H9 (cell line): ENCODE measurements at regions not wholly inside any gene's neighbourhood (a gene's known extent, or its start where the extent isn't known, plus 50 kb on each side); places are given as distances from the start of the nearest gene placed in this dataset.

Source experiments
- DNase-seq: peaks from one replicate; pipeline ENCODE4 v3.0.0-alpha.2; 2017
- H2AFZ ChIP-seq: one replicate; pipeline ENCODE4 v1.6.1; 2013; ENCODE audit warnings: mild to moderate bottlenecking, low read length, control low read depth, moderate library complexity
- H2AK5ac ChIP-seq: 2 replicates; pipeline ENCODE4 v1.6.1; 2013; ENCODE audit warnings: low read length, control low read depth, mixed read lengths; ENCODE audit not compliant: insufficient read length
- H2BK120ac ChIP-seq: one replicate; pipeline ENCODE4 v1.6.1; 2013; ENCODE audit warnings: low read depth, mild to moderate bottlenecking, low read length, control low read depth, inconsistent platforms; ENCODE audit not compliant: poor library complexity, severe bottlenecking
- H2BK12ac ChIP-seq: 2 replicates; pipeline ENCODE4 v1.6.1; 2013; ENCODE audit warnings: low read length, control low read depth, mixed read lengths, low read depth; ENCODE audit not compliant: insufficient read length
- H2BK15ac ChIP-seq: 2 replicates; pipeline ENCODE4 v1.6.1; 2013; ENCODE audit warnings: low read depth, low read length, control low read depth
- H2BK20ac ChIP-seq: one replicate; pipeline ENCODE4 v1.6.1; 2013; ENCODE audit warnings: low read depth, mild to moderate bottlenecking, low read length, control low read depth, inconsistent platforms; ENCODE audit not compliant: poor library complexity, severe bottlenecking
- H2BK5ac ChIP-seq: 2 replicates; pipeline ENCODE4 v1.6.1; 2013; ENCODE audit warnings: low read length, control low read depth, mixed read lengths; ENCODE audit not compliant: insufficient read length
- H3K14ac ChIP-seq: 2 replicates; pipeline ENCODE4 v1.6.1; 2013; ENCODE audit warnings: low read length, control low read depth; ENCODE audit not compliant: insufficient read depth
- H3K18ac ChIP-seq: 2 replicates; pipeline ENCODE4 v1.6.1; 2013; ENCODE audit warnings: low read depth, mild to moderate bottlenecking, mixed read lengths, low read length, control low read depth; ENCODE audit not compliant: insufficient read length
- H3K23ac ChIP-seq: 2 replicates; pipeline ENCODE4 v1.6.1; 2013; ENCODE audit warnings: low read length, control low read depth, mixed read lengths, low read depth; ENCODE audit not compliant: insufficient read length
- H3K23me2 ChIP-seq: 2 replicates; pipeline ENCODE4 v1.6.1; 2013; ENCODE audit warnings: low read depth, mild to moderate bottlenecking, mixed read lengths, low read length, control low read depth; ENCODE audit not compliant: insufficient read length, poor library complexity, severe bottlenecking
- H3K27ac ChIP-seq: 2 replicates; pipeline ENCODE4 v1.5.1; 2013; ENCODE audit warnings: low read length, control low read depth, mixed read lengths, low read depth; ENCODE audit not compliant: insufficient read length
- H3K27me3 ChIP-seq: 2 replicates; pipeline ENCODE4 v1.6.1; 2013; ENCODE audit warnings: low read length, control low read depth, inconsistent platforms; ENCODE audit not compliant: insufficient read depth
- H3K4ac ChIP-seq: 2 replicates; pipeline ENCODE4 v1.6.1; 2013; ENCODE audit warnings: low read depth, mild to moderate bottlenecking, control low read depth, inconsistent platforms, low read length, moderate library complexity
- H3K4me1 ChIP-seq: 2 replicates; pipeline ENCODE4 v1.6.1; 2013; ENCODE audit warnings: low read length, control low read depth, inconsistent platforms; ENCODE audit not compliant: insufficient read depth
- H3K4me2 ChIP-seq: 2 replicates; pipeline ENCODE4 v1.6.1; 2013; ENCODE audit warnings: low read length, control low read depth, mixed read lengths; ENCODE audit not compliant: insufficient read length, insufficient read depth
- H3K56ac ChIP-seq: 2 replicates; pipeline ENCODE4 v1.6.1; 2013; ENCODE audit warnings: low read depth, mild to moderate bottlenecking, mixed read lengths, low read length, control low read depth; ENCODE audit not compliant: insufficient read length
- H3K79me1 ChIP-seq: 2 replicates; pipeline ENCODE4 v1.6.1; 2013; ENCODE audit warnings: low read depth, mild to moderate bottlenecking, moderate library complexity, low read length, control low read depth, inconsistent platforms; ENCODE audit not compliant: insufficient read depth, poor library complexity, severe bottlenecking
- H3K79me2 ChIP-seq: 2 replicates; pipeline ENCODE4 v1.6.1; 2013; ENCODE audit warnings: low read length, control low read depth, inconsistent platforms; ENCODE audit not compliant: insufficient read depth
- H3K9ac ChIP-seq: 2 replicates; pipeline ENCODE4 v1.6.1; 2013; ENCODE audit warnings: low read length, control low read depth, mixed read lengths; ENCODE audit not compliant: insufficient read length; ENCODE audit errors: extremely low read depth
- H3K9me3 ChIP-seq: one replicate; pipeline ENCODE4 v1.6.1; 2013; ENCODE audit warnings: low read depth, low read length, inconsistent platforms; ENCODE audit not compliant: control insufficient read depth
- H3T11ph ChIP-seq: one replicate; pipeline ENCODE4 v1.6.1; 2013; ENCODE audit warnings: mild to moderate bottlenecking, low read length, control low read depth, inconsistent platforms
- H4K20me1 ChIP-seq: one replicate; pipeline ENCODE4 v1.6.1; 2013; ENCODE audit not compliant: control insufficient read depth, insufficient read length, insufficient read depth
- H4K5ac ChIP-seq: 2 replicates; pipeline ENCODE4 v1.6.1; 2013; ENCODE audit warnings: low read depth, mild to moderate bottlenecking, mixed read lengths, low read length, control low read depth; ENCODE audit not compliant: insufficient read length
- H4K8ac ChIP-seq: replicated peaks from 2 replicates; pipeline ENCODE4 v1.6.1; 2013; ENCODE audit warnings: low read length, control low read depth, mixed read lengths, low read depth; ENCODE audit not compliant: insufficient read length
- H4K91ac ChIP-seq: 2 replicates; pipeline ENCODE4 v1.6.1; 2013; ENCODE audit warnings: low read depth, mild to moderate bottlenecking, moderate library complexity, mixed read lengths, low read length, control low read depth; ENCODE audit not compliant: insufficient read length
- H3K27ac Mint-ChIP-seq, 3 experiments: 2 replicates in 2 of 3; 3 replicates in 1 of 3; pipeline ENCODE4 v1.8.0; 2020 to 2021; ENCODE audit warnings: mixed read lengths in 3 of 3, mild to moderate bottlenecking in 1 of 3, moderate library complexity in 1 of 3
- H3K27me3 Mint-ChIP-seq: 2 replicates; pipeline ENCODE4 v1.8.0; 2021; ENCODE audit warnings: low read depth, mild to moderate bottlenecking, moderate library complexity, mixed read lengths
- H3K36me3 Mint-ChIP-seq, 3 experiments: 2 replicates in 2 of 3; 3 replicates in 1 of 3; pipeline ENCODE4 v1.8.0; 2020 to 2021; ENCODE audit warnings: low read depth in 3 of 3, mixed read lengths in 3 of 3; ENCODE audit not compliant: insufficient read depth in 1 of 3
- H3K4me1 Mint-ChIP-seq, 2 experiments: 2 replicates each; pipeline ENCODE4 v1.8.0; 2020; ENCODE audit warnings: mixed read lengths in 2 of 2
- H3K4me3 Mint-ChIP-seq, 2 experiments: 2 replicates in 1 of 2; 3 replicates in 1 of 2; pipeline ENCODE4 v1.8.0; 2020 to 2021; ENCODE audit warnings: mild to moderate bottlenecking in 2 of 2, mixed read lengths in 2 of 2, moderate library complexity in 1 of 2
- H3K9me3 Mint-ChIP-seq, 2 experiments: 2 replicates in 1 of 2; 3 replicates in 1 of 2; pipeline ENCODE4 v1.8.0; 2020; ENCODE audit warnings: mild to moderate bottlenecking in 2 of 2, mixed read lengths in 2 of 2, moderate library complexity in 1 of 2
- CTCF ChIP-seq: fragments of 200-600 bp; sonication (generic); conservative IDR thresholded peaks from 3 replicates; pipeline ENCODE4 v1.8.0; 2021; ENCODE audit warnings: antibody characterized with exemption, mild to moderate bottlenecking
- WGBS: extraction: QIAGEN DNeasy Blood & Tissue Kit; methylation state at CpG from one replicate; pipeline ENCODE4 v1.1.7; 2013; ENCODE audit warnings: missing lambda C conversion rate, low lambda C conversion rate, mixed read lengths; ENCODE audit not compliant: insufficient read length; ENCODE audit errors: extremely low coverage; 5-methylcytosine and 5-hydroxymethylcytosine counted together

- peaks cover 0 to 1% of the 10 kb centered on the region in 2 experiments; a peak in 2 of 5 replicates for H3K9me3 Mint-ChIP-seq
- DNase-seq, result no peak
Measured at GRCh38 chr2:53200072-53200471, 567.5 kb upstream of the CHAC2 start.

More at GRCh38 chr2:53200072-53200471, 567.5 kb upstream of the CHAC2 start:
- Mint-ChIP-seq H3K27ac (no peak overlapping the region), H3K4me3 (no peak overlapping the region), H3K36me3 (no peaks in the 10 kb centered on the region), H3K4me1 (no peaks in the 10 kb centered on the region), H3K27me3 (no peaks in the 10 kb centered on the region)
- Histone ChIP-seq H3K4me1 (no peaks in the 10 kb centered on the region), H3K79me2 (no peaks in the 10 kb centered on the region), H3K23me2 (no peaks in the 10 kb centered on the region), H3K27me3 (no peaks in the 10 kb centered on the region), H2BK120ac (no peak overlapping the region), H4K5ac (no peak overlapping the region), H3K18ac (no peak overlapping the region), H3K56ac (no peak overlapping the region), H3K23ac (no peak overlapping the region), H3K4me2 (no peak overlapping the region), H2BK12ac (no peak overlapping the region), H4K8ac (no peak overlapping the region), H2AK5ac (no peak overlapping the region), H3K79me1 (no peaks in the 10 kb centered on the region), H4K91ac (no peak overlapping the region), H3K14ac (no peak overlapping the region), H3T11ph (no peak overlapping the region), H2BK20ac (no peak overlapping the region), H2AFZ (no peak overlapping the region), H3K9me3 (no peaks in the 10 kb centered on the region), H3K4ac (no peak overlapping the region), H4K20me1 (no peaks in the 10 kb centered on the region), H2BK15ac (no peak overlapping the region), H3K27ac (no peak overlapping the region), H2BK5ac (no peak overlapping the region), H3K9ac (no peak overlapping the region)
- no CpG with 5 or more reads among the region's 3 CpGs for WGBS
- TF ChIP-seq CTCF, result no peak
